Stomach (tissue), 8 donors: ENCODE measurements at regions not wholly inside any gene's neighbourhood (a gene's known extent, or its start where the extent isn't known, plus 50 kb on each side); places are given as distances from the start of the nearest gene placed in this dataset.

ENCODE experiments used
- DNase-seq, 2 donors: peaks; one replicate each; pipeline versions ENCODE4 v3.0.0 to v3.0.0-alpha.2; 2013 to 2019
- H3K27ac ChIP-seq, 5 donors: fragments of 200-600 bp in 4 of 5; sonication (generic) in 4 of 5; one replicate each; pipeline ENCODE4 v1.5.1; 2013 to 2019; ENCODE audit warnings: mild to moderate bottlenecking in 1 of 5, moderate library complexity in 1 of 5
- H3K27me3 ChIP-seq, 3 donors: fragments of 200-600 bp; sonication (generic); one replicate each; pipeline ENCODE4 v1.5.1; 2017 to 2019; ENCODE audit warnings: mixed run types in 1 of 3
- H3K36me3 ChIP-seq, 4 donors: fragments of 200-600 bp; sonication (generic); 1 replicate in 3 of 4; 2 replicates in 1 of 4; pipeline ENCODE4 v1.5.1; 2016 to 2019
- H3K4me1 ChIP-seq, 4 donors: fragments of 200-600 bp; sonication (generic); one replicate each; pipeline ENCODE4 v1.5.1; 2016 to 2019
- H3K4me3 ChIP-seq, 4 donors: fragments of 200-600 bp; sonication (generic) in 3 of 4; one replicate each; pipeline ENCODE4 v1.5.1; 2016 to 2019; ENCODE audit warnings: mild to moderate bottlenecking in 1 of 4
- H3K9me3 ChIP-seq, 4 donors: fragments of 200-600 bp; sonication (generic); one replicate each; pipeline ENCODE4 v1.5.1; 2016 to 2019
- EP300 ChIP-seq: sonication (generic); formaldehyde crosslinking; IDR thresholded peaks from one replicate; pipeline ENCODE4 v1.6.1; 2017; ENCODE audit warnings: antibody characterized with exemption
- POLR2A ChIP-seq, 4 donors: fragments of 450-650 bp; IDR thresholded peaks; one replicate each; pipeline ENCODE4 v1.6.1; 2016; ENCODE audit warnings: antibody characterized with exemption in 4 of 4, control low read depth in 2 of 4, mild to moderate bottlenecking in 1 of 4, moderate library complexity in 1 of 4
- POLR2AphosphoS5 ChIP-seq, 3 donors: sonication (generic); formaldehyde crosslinking; IDR thresholded peaks; one replicate each; pipeline ENCODE4 v1.6.1; 2016; ENCODE audit warnings: antibody characterized with exemption in 3 of 3
- WGBS, 5 donors: extraction: QIAGEN DNeasy Blood & Tissue Kit in 3 of 5; methylation state at CpG; one replicate each; pipeline versions ENCODE4 v1.1.5 to v1.1.7; 2013 to 2018; 5-methylcytosine and 5-hydroxymethylcytosine counted together
- intact Hi-C: fragments of 100-400 bp; cut with DNase I; formaldehyde crosslinking; loops from one replicate; pipeline ENCODE4 v1.15.1; 2023; ENCODE audit warnings: low total_unique reads
- TF ChIP-seq, protein P1 (sequence below), 7 experiments: fragments of 450-650 bp in 4 of 7; fragments of 200-600 bp in 3 of 7; sonication (generic) in 3 of 7; IDR thresholded peaks; one replicate each; pipeline ENCODE4 v1.5.1; 2016 to 2019; ENCODE audit warnings: antibody characterized with exemption in 7 of 7, control low read depth in 2 of 7, mild to moderate bottlenecking in 1 of 7
- donor health status: healthy with polysubstance abuse.
- donor health status: Bipolar disorder and iron deficiency.
- donor health status: healthy.

DNA sequence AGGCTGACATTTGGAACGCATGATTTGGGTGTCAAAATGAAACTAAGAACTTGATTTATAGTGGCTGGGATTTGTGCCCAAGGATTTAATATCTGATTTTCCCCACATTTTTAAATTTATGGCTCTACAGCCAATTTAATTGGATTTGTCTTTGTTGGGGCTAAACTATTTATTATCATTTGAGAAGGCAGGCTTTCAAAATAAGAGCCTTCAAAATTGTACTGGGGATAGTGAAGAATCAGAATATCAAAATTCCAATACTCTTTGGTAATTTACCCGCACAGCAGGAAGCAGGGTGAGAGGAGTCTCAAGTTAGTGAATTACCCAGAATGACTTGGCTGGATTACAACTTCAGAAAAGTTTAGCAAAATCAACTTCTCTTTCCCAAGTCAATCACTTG lies 278.1 kb downstream of the LRATD1 start:
- intact Hi-C loops: no loop called here
- Histone ChIP-seq H3K36me3 (no peaks in the 10 kb centered on the region), H3K9me3 (no peaks in the 10 kb centered on the region), H3K27ac (no peak overlapping the region), H3K27me3 (no peaks in the 10 kb centered on the region), H3K4me1 (no peaks in the 10 kb centered on the region), H3K4me3 (no peak overlapping the region)
- no peak for DNase-seq
- TF ChIP-seq POLR2A (IDR thresholded peaks at IDR 0.05) (no peak), EP300 (no peak), POLR2AphosphoS5 (IDR thresholded peaks at IDR 0.05) (no peak)
- TF ChIP-seq, protein P1, sequence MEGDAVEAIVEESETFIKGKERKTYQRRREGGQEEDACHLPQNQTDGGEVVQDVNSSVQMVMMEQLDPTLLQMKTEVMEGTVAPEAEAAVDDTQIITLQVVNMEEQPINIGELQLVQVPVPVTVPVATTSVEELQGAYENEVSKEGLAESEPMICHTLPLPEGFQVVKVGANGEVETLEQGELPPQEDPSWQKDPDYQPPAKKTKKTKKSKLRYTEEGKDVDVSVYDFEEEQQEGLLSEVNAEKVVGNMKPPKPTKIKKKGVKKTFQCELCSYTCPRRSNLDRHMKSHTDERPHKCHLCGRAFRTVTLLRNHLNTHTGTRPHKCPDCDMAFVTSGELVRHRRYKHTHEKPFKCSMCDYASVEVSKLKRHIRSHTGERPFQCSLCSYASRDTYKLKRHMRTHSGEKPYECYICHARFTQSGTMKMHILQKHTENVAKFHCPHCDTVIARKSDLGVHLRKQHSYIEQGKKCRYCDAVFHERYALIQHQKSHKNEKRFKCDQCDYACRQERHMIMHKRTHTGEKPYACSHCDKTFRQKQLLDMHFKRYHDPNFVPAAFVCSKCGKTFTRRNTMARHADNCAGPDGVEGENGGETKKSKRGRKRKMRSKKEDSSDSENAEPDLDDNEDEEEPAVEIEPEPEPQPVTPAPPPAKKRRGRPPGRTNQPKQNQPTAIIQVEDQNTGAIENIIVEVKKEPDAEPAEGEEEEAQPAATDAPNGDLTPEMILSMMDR (IDR thresholded peaks at IDR 0.05): no peak
- WGBS, 5 donors: 62 to 83% (median 68%) methylated on average over 2 of the region's 2 CpGs

DNA sequence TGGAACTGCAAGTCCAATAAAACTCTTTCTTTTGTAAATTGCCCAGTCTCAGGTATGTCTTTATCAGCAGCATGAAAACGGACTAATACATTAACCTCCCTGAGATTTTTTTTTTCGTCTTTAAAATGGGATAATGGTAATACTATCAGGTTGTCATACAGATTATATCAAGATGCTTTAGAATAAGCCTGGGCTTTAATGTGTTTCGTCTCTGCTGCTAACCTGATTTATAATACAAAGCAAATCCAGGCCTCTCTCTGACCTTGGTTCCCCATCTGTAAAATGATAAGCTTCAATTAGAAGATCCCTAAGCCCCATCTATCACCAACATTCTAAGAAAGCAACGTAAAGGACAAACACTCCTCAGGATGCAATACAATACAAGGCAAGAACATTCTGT lies 283.5 kb downstream of the LRATD1 start:
- intact Hi-C loops: no loop called here
- H3K27me3 ChIP-seq: no peaks in the 10 kb centered on the region
- DNase-seq: no peak
- H3K4me1 ChIP-seq: peaks cover 0 to 10% (median 0%) of the 10 kb centered on the region in 4 donors
- 72 to 83% (median 77%) methylated on average over 4 of the region's 4 CpGs for WGBS, 5 donors
- no peak for TF ChIP-seq POLR2A (IDR thresholded peaks at IDR 0.05)
- TF ChIP-seq, protein P1 (IDR thresholded peaks at IDR 0.05): no peak
- no peak for TF ChIP-seq EP300
- TF ChIP-seq POLR2AphosphoS5 (IDR thresholded peaks at IDR 0.05): no peak
- no peaks in the 10 kb centered on the region for H3K9me3 ChIP-seq
- no peak overlapping the region for H3K27ac ChIP-seq
- H3K36me3 ChIP-seq: no peaks in the 10 kb centered on the region
- H3K4me3 ChIP-seq: no peak overlapping the region

DNA sequence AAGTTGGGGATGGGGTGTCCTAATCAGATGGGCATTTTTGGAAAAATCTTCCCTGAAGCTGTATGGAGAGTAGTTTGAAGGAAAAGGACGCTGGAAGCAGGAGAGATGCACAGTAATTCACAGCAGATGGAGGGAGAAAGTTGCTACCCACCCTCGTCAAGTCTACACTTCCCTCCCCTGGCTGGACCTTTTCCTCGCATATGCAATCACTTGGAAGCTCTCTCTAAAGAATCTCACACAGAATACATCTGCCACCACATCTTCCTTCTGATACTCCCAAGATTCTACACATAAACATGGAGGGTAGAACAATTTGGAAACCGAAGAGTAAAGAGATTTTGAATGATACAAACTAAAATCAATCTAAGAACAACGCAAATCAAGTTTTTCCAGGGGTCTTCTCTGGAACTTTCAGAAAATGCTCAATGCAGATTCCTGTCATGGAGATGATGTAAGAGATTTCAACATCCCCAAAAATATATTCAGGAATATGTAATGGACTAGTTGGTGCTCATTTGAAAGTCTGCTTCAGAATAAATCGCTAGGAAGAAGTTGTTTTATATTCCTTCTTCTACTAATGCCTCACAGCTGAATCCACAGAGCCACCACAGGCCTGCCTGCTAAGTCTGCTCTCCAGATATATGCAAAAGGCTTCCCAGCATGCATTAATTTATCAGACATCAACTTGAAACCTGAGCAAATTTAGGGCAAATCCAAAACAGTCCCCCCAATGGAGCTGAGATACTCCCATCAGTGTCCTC lies 291.5 kb downstream of the LRATD1 start:
- intact Hi-C loops: no loop called here
- Histone ChIP-seq H3K27me3 (no peaks in the 10 kb centered on the region), H3K4me3 (no peak overlapping the region), H3K4me1 (no peaks in the 10 kb centered on the region), H3K27ac (no peak overlapping the region), H3K9me3 (no peaks in the 10 kb centered on the region), H3K36me3 (no peaks in the 10 kb centered on the region)
- 83 to 86% (median 84%) methylated on average over 6 of the region's 6 CpGs for WGBS, 5 donors
- DNase-seq: no peak
- TF ChIP-seq, protein P1 (IDR thresholded peaks at IDR 0.05): no peak
- TF ChIP-seq EP300: no peak
- no peak for TF ChIP-seq POLR2A (IDR thresholded peaks at IDR 0.05)
- no peak for TF ChIP-seq POLR2AphosphoS5 (IDR thresholded peaks at IDR 0.05)

DNA sequence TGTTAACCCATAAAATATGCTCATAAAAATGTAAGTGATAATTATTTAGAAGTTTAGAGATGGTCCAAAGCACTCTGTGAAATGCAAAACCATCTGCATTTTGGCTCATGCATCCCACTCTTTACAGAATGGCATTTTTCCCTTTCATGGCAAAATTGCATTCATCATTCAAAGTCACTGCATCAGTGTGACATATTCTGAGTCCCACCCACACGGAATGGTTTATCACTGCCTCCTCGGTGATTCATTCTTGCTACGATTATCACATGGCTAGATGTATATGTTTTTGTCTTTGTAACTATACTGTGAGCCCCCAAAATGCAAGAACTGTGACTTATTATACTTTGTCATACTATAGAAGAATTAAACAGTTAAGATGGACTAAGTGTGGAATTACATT lies 293.0 kb downstream of the LRATD1 start:
- Histone ChIP-seq H3K36me3 (no peaks in the 10 kb centered on the region), H3K4me3 (no peak overlapping the region), H3K9me3 (no peaks in the 10 kb centered on the region), H3K27ac (no peak overlapping the region), H3K4me1 (no peaks in the 10 kb centered on the region), H3K27me3 (no peaks in the 10 kb centered on the region)
- TF ChIP-seq, protein P1 (IDR thresholded peaks at IDR 0.05): no peak
- TF ChIP-seq EP300 (no peak), POLR2A (IDR thresholded peaks at IDR 0.05) (no peak), POLR2AphosphoS5 (IDR thresholded peaks at IDR 0.05) (no peak)
- DNase-seq: no peak
- 81 to 90% (median 83%) methylated on average over 3 of the region's 3 CpGs for WGBS, 5 donors
- intact Hi-C loops: no loop called here
